ELF-1 (cell line): ENCODE measurements at regions not wholly inside any gene's neighbourhood (a gene's known extent, or its start where the extent isn't known, plus 50 kb on each side); places are given as distances from the start of the nearest gene placed in this dataset.
A peak's percentile ranks its signal among the peaks of the same experiment; 100 is the strongest.
"Not testable (repeated sequence)": the region's sequence is repeated elsewhere in the genome, so short reads cannot be mapped to it uniquely, and the experiment has no call there.

Experiments
- DNase-seq: peaks from one replicate; pipeline ENCODE4 v3.0.0-alpha.2; 2016; ENCODE audit warnings: low read depth, low spot score

DNA sequence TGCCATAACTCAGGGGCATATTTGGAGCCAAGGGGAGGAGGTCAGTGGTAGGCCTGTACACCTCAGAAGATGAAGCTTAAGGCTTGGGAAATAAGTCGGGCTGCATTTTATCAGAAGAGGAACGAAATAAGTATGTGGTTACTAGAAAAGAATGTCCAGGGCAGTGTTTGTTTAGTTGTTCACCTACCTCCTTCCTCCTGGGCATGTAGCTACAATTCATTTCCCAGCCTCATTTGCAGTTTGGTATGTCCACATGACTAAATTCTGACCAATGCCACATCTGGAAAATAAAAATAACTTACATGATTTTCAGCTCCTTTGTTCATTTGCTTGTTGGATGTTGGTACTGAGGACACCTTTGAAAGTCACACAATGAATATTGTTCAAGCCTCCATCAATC lies 294.5 kb upstream of the RGS17 start:
- DNase-seq, result no peak

DNA sequence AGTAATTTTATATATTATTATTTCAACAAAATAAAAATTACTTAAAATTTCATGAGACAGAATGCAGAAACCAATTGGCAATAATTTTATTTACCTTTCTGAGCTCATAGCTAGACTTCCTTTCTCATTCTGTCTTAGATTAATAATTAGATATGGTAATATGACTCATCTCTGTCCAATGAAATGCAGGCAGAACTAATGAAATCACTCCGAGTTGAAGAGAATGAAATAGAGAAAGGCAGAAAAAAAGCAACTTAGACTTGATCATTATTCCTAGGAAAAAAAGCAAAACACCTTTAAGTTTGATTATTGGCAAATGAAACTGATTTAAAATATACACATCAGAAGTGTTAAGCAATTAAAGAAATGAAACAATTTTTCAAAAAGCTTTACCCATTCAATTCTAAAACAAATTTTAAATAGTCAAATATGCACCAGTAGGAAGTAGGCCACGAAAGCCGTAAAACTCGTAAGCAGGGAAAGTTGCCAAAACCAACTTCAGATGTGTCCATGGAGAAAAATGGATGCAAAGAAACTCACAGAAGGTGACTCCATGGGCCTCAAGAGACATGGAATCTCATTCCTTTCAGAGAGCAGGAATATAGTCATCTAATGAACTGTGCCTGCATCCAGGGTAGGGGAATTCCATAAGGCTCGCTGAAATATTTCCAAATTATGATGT lies 293.8 kb upstream of the RGS17 start:
- DNase-seq, result no peak

- no peak for DNase-seq
These were observed 281.4 kb upstream of the RGS17 start for GRCh38 chr6:153412519-153412918.

DNA sequence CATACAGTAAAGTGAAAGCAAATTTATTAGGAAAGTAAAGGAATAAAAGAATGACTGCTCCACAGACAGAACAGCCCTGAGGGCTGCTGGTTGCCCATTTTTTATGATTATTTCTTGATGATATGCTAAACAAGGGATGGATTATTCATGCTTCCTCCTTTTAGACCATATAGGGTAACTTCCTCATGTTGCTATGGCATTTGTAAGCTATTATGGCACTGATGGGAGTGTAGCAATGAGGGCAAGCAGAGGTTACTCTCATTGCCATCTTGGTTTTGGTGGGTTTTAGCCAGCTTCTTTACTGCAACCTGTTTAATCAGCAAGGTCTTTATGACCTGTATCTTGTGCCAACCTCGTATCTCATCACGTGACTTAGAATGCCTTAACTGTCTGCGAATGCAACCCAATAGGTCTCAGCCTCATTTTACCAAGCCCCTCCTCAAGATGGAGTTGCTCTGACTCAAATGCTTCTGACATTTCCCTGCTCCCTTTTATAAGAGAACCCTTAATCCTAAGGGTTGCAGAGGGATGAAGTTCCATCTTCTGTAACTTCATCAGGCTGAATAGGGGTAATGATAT lies 280.1 kb upstream of the RGS17 start:
- no peak for DNase-seq

- DNase-seq, result peak; percentile 65
These were observed 274.8 kb upstream of the RGS17 start for GRCh38 chr6:153405931-153406330.

GRCh38 chr6:153401751-153402150 lies 270.7 kb upstream of the RGS17 start:
- no peak for DNase-seq

- DNase-seq, result no peak
These were observed 261.1 kb upstream of the RGS17 start for GRCh38 chr6:153392156-153392555.

GRCh38 chr6:153373869-153374268 lies 242.8 kb upstream of the RGS17 start:
- no peak for DNase-seq

GRCh38 chr6:153368131-153368530 lies 237.0 kb upstream of the RGS17 start:
- no peak for DNase-seq

GRCh38 chr6:153367021-153367420 lies 235.9 kb upstream of the RGS17 start:
- no peak for DNase-seq

- no peak for DNase-seq
These were observed 226.3 kb upstream of the RGS17 start for GRCh38 chr6:153357391-153357790.

DNA sequence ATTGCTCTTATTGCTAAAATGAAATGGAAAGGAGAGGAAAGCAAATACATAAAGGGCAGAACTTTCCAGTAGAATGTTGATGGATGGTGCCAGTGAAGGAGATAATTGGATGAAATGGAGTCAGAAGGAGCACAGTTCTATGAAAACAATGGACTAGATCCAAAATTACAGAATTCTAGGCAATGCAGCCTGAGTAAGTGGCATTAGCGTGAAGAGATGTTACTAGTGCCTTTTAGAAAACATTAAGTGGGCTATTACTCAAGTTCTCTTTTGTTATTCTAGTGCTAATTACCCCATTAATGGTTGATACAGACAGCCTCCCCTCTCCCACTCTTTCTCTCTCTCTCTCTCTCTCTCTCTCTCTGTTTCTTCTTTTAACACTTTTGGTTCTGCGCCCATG lies 209.5 kb upstream of the RGS17 start:
- DNase-seq, result no peak

GRCh38 chr6:153334121-153334520 lies 203.0 kb upstream of the RGS17 start:
- DNase-seq, result no peak

GRCh38 chr6:153331221-153331620 lies 200.1 kb upstream of the RGS17 start:
- DNase-seq, result not testable (repeated sequence)

- no peak for DNase-seq
These were observed 197.1 kb upstream of the RGS17 start for GRCh38 chr6:153328194-153328593.

DNA sequence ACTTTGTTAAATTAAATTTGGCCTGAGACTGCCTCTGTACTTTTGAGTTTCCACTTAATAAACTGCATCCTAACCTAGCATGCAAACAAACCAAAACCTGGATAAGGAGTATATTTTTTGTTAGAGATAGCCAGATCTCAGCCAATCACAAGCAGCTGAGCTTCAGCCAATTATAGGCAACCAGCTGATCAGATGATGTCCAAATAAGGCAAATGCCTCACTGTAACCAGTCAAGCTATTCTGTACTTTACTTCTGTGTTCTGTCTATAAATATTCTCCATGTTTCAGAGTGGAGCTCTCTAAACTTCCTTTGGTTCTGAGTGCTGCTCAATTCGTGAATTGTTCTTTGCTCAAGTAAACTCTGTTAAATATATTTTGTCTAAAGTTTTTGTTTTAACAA lies 194.6 kb upstream of the RGS17 start:
- DNase-seq, result no peak

- peak; percentile 13 for DNase-seq
These were observed 181.6 kb upstream of the RGS17 start for GRCh38 chr6:153312634-153313033.

- no peak for DNase-seq
These were observed 178.6 kb upstream of the RGS17 start for GRCh38 chr6:153309651-153310050.

GRCh38 chr6:153302133-153302532 lies 171.1 kb upstream of the RGS17 start:
- no peak for DNase-seq

- no peak for DNase-seq
These were observed 170.5 kb upstream of the RGS17 start for GRCh38 chr6:153301602-153302001.

GRCh38 chr6:153282456-153282855 lies 151.4 kb upstream of the RGS17 start:
- DNase-seq, result not testable (repeated sequence)

GRCh38 chr6:153275997-153276396 lies 144.9 kb upstream of the RGS17 start:
- no peak for DNase-seq

DNA sequence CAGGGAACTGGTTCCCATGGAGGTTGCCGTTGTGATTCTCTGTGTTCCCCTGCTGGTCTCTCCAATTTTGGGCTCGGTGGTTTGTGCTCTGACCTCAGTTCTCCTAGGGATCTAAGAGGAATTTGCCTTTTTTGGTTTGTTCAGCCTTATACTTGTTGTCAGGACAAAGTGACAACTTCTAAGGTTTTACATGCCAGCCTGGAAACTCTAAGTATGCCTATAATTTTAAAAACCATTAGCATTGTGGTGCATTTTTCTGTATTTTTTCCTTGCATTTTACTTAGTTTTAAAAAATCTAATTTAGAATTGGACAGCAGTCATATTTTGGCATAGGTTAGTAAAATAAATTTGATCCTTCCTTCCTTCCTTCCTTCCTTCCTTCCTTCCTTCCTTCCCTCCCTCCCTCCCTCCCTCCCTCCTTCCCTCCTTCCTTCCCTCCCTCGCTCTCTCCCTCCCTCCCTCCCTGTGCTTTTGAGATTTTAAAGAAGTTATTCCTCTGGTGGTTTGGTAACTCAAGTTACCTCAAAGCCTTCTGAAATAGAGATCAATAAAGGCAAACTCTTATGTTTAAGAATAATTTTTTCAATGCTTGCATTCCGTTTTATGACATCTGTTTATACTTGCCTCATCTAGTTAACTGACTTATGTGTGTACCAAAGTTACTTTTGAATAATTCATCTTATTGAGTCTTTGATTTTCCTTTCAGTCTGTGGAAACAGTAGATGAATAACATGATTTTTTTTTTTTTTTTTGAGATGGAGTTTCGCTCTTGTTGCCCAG lies 141.3 kb upstream of the RGS17 start:
- DNase-seq, result no peak
